OCI-LY3 (cell line): ENCODE measurements at regions not wholly inside any gene's neighbourhood (a gene's known extent, or its start where the extent isn't known, plus 50 kb on each side); places are given as distances from the start of the nearest gene placed in this dataset.
"Not testable (repeated sequence)": the region's sequence is repeated elsewhere in the genome, so short reads cannot be mapped to it uniquely, and the experiment has no call there.

Source experiments
- EZH2phosphoT487 ChIP-seq: fragments of 200-600 bp; shearing (Covaris generic); IDR thresholded peaks from 2 replicates; pipeline ENCODE4 v1.6.1; 2018; ENCODE audit warnings: antibody characterized with exemption, mixed run types, low read depth
- TF ChIP-seq, protein P1 (sequence below): fragments of 200-600, 300-600 bp; sonication (generic); IDR thresholded peaks from 2 replicates; pipeline ENCODE4 v1.5.1; 2014; ENCODE audit warnings: antibody characterized with exemption, low read length, low read depth

GRCh38 chrX:128674326-128675086 lies 622.3 kb upstream of the ACTRT1 start:
- TF ChIP-seq, protein P1, sequence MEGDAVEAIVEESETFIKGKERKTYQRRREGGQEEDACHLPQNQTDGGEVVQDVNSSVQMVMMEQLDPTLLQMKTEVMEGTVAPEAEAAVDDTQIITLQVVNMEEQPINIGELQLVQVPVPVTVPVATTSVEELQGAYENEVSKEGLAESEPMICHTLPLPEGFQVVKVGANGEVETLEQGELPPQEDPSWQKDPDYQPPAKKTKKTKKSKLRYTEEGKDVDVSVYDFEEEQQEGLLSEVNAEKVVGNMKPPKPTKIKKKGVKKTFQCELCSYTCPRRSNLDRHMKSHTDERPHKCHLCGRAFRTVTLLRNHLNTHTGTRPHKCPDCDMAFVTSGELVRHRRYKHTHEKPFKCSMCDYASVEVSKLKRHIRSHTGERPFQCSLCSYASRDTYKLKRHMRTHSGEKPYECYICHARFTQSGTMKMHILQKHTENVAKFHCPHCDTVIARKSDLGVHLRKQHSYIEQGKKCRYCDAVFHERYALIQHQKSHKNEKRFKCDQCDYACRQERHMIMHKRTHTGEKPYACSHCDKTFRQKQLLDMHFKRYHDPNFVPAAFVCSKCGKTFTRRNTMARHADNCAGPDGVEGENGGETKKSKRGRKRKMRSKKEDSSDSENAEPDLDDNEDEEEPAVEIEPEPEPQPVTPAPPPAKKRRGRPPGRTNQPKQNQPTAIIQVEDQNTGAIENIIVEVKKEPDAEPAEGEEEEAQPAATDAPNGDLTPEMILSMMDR: not testable (repeated sequence)
- TF ChIP-seq EZH2phosphoT487: not testable (repeated sequence)
